ENCODE measurements at regions not wholly inside any gene's neighbourhood (a gene's known extent, or its start where the extent isn't known, plus 50 kb on each side); places are given as distances from the start of the nearest gene placed in this dataset.

DNA sequence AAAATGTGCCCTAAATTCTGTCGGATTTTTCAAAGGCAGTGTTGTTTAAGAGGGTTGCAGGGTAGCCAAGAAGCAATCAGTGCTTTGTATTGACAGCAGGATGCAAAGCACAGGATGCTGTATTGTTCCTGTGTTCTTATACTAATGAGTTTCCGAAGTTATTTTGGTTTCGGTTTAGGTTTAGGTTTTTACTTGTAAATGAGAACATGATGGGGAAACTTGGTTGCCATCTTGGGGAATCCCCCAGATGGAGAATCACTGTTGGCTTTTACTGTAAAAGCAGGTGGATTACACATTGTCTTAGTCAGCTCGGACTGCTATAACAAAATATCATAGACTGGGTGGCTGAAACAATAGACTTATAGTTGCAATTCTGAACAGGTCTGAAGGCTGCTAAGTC lies 72.1 kb downstream of the INHBA start:
- Histone ChIP-seq H3K4me1 (replicated peaks in 1 of 4; ENCODE audit: control insufficient read depth in 3 of 4, insufficient read depth in 4 of 4, low read length in 3 of 4) (peaks cover 0 to 30% (median 14%) of the 10 kb centered on the region in 4 experiments; a peak in 4 of 7 replicates), H3K27ac (ENCODE audit: low read depth, low read length) (peak overlapping the region; percentile 61; the same call in 1 of the 2 replicates), H2AFZ (ENCODE audit: low read length) (no peak overlapping the region), H2BK12ac (ENCODE audit: low read depth, low read length) (no peak overlapping the region), H3K79me2 (ENCODE audit: control insufficient read depth in 1 of 2, insufficient read depth in 2 of 2, low read length in 2 of 2) (no peaks in the 10 kb centered on the region), H3K4ac (replicated peaks; ENCODE audit: insufficient read length, low read depth, low read length) (no peak overlapping the region), H3K23me2 (ENCODE audit: low read depth, low read length) (no peaks in the 10 kb centered on the region), H3K4me3 (ENCODE audit: extremely low read depth in 1 of 4, insufficient read depth in 2 of 4, low read depth in 3 of 4, low read length in 4 of 4) (peak overlapping the region in 1 of 4 experiments; percentile 32; a peak in 1 of 8 replicates), H3K56ac (replicated peaks; ENCODE audit: insufficient read length, low read depth, low read length) (no peak overlapping the region), H3K9me3 (ENCODE audit: insufficient read depth in 2 of 2, low read depth in 1 of 2, low read length in 1 of 2) (no peaks in the 10 kb centered on the region), H3K4me2 (ENCODE audit: insufficient read depth in 1 of 2, low read depth in 2 of 2, low read length in 2 of 2) (peak overlapping the region; percentile 35 to 64; a peak in 3 of 4 replicates), H4K20me1 (replicated peaks in 1 of 2; ENCODE audit: control insufficient read depth in 1 of 2, insufficient read depth in 2 of 2, low read length in 2 of 2) (no peaks in the 10 kb centered on the region), H3K36me3 (ENCODE audit: control insufficient read depth in 2 of 4, insufficient read depth in 4 of 4, low read length in 3 of 4) (no peaks in the 10 kb centered on the region), H4K8ac (ENCODE audit: extremely low read depth, insufficient read depth, low read length) (no peak overlapping the region), H3K23ac (ENCODE audit: insufficient read length) (no peak overlapping the region), H2AK5ac (ENCODE audit: low read depth, low read length) (no peak overlapping the region), H3K79me1 (ENCODE audit: low read depth, low read length) (no peaks in the 10 kb centered on the region), H2BK120ac (replicated peaks; ENCODE audit: low read depth, low read length) (peak overlapping the region; percentile 88), H2BK20ac (ENCODE audit: low read length) (peak overlapping the region; percentile 82), H3K18ac (ENCODE audit: extremely low read depth, low read length) (no peak overlapping the region; the same call in 1 of the 2 replicates), H2BK15ac (ENCODE audit: low read length) (no peak overlapping the region), H3K14ac (ENCODE audit: insufficient read length) (no peak overlapping the region), H4K91ac (replicated peaks; ENCODE audit: insufficient read length, low read length) (peak overlapping the region; percentile 87), H3K27me3 (replicated peaks in 1 of 4; ENCODE audit: control insufficient read depth in 3 of 4, extremely low read depth in 1 of 4, insufficient read depth in 3 of 4, low read length in 3 of 4) (no peaks in the 10 kb centered on the region), H2BK5ac (ENCODE audit: low read depth, low read length) (peak overlapping the region; percentile 80; the same call in 1 of the 2 replicates), H3K9ac (replicated peaks in 1 of 4; ENCODE audit: extremely low read depth in 1 of 4, low read depth in 3 of 4, low read length in 3 of 4) (no peak overlapping the region; a peak in 1 of 7 replicates), H4K5ac (ENCODE audit: insufficient read length, low read depth, low read length) (no peak overlapping the region)
- CTCF ChIA-PET (ENCODE audit: partially characterized antibody) = no interaction called here
- DNase-seq (ENCODE audit: low read depth in 1 of 2, low spot score in 2 of 2) = no peak
- WGBS, 2 experiments (ENCODE audit: extremely low coverage in 1 of 2, insufficient coverage in 1 of 2, insufficient read length in 1 of 2, insufficient replicate concordance in 2 of 2, low coverage in 1 of 2, low lambda C conversion rate in 2 of 2, missing lambda C conversion rate in 1 of 2) = 32% methylated on average over 4 of the region's 4 CpGs; no CpG with 5 or more reads in 1 of the 2 experiments
- POLR2A ChIA-PET (ENCODE audit: partially characterized antibody) = no interaction called here
- FAIRE-seq = peak; percentile 94
- no peak for TF ChIP-seq PHF8 (conservative IDR thresholded peaks at IDR 0.05; ENCODE audit: low read depth, low read length)
- TF ChIP-seq SIRT6 (IDR thresholded peaks at IDR 0.05; ENCODE audit: low read length) = no peak
